Gastrocnemius medialis (tissue), 4 donors: ENCODE measurements at regions not wholly inside any gene's neighbourhood (a gene's known extent, or its start where the extent isn't known, plus 50 kb on each side); places are given as distances from the start of the nearest gene placed in this dataset.

Source experiments
- CTCF ChIP-seq, 5 experiments: fragments of 450-650 bp in 3 of 5; fragments of 200-600 bp in 2 of 5; sonication (generic) in 2 of 5; IDR thresholded peaks in 4 of 5; conservative IDR thresholded peaks in 1 of 5; 1 replicate in 4 of 5; 2 replicates in 1 of 5; pipeline ENCODE4 v1.5.1; 2016 to 2019; ENCODE audit warnings: antibody characterized with exemption in 5 of 5, mild to moderate bottlenecking in 3 of 5, moderate library complexity in 3 of 5
- POLR2A ChIP-seq, 2 donors: fragments of 450-650 bp; IDR thresholded peaks; one replicate each; pipeline ENCODE4 v1.6.1; 2017; ENCODE audit warnings: antibody characterized with exemption in 2 of 2, mild to moderate bottlenecking in 2 of 2, moderate library complexity in 2 of 2

- TF ChIP-seq POLR2A (IDR thresholded peaks at IDR 0.05): no peak
- no peak for TF ChIP-seq CTCF (IDR thresholded peaks at IDR 0.05 in 4 of 5, conservative IDR thresholded peaks at IDR 0.05 in 1 of 5)
Measured at GRCh38 chr9:107969141-107969540, 479.6 kb upstream of the KLF4 start.
